HCT116 (cell line): ENCODE measurements at regions not wholly inside any gene's neighbourhood (a gene's known extent, or its start where the extent isn't known, plus 50 kb on each side); places are given as distances from the start of the nearest gene placed in this dataset.

Experiments
- ATAC-seq: fragments of 200-7000 bp; cut with Tn5 transposase; 2 replicates; pipeline ENCODE4 v1.9.1; 2020; ENCODE audit warnings: mild to moderate bottlenecking, moderate library complexity
- BruUV-seq: library from RNA; stranded (reverse); fragments of 400-500 nt; replicated peaks from 2 replicates; lab custom pipeline; 2021; lab: Mats Ljungman, UMichigan
- CTCF ChIA-PET: fragments of 300-600 bp; sonication (Branson Sonifier 250); formaldehyde crosslinking; loops from one replicate; lab custom pipeline; 2021; ENCODE audit warnings: antibody characterized with exemption; lab: Charles Lee
- POLR2A ChIA-PET: fragments of 300-600, 350-600 bp; sonication (Branson Sonifier 250); formaldehyde crosslinking; loops from one replicate; lab custom pipeline; 2021; ENCODE audit warnings: antibody characterized with exemption; lab: Charles Lee
- RAD21 ChIA-PET, 2 experiments: fragments of 300-600 bp; sonication (Branson Sonifier 250); formaldehyde crosslinking; loops; one replicate each; lab custom pipeline; 2023; ENCODE audit warnings: low total read pairs in 2 of 2; ENCODE audit not compliant: uncharacterized antibody in 2 of 2, unreplicated experiment in 2 of 2, low non-redundant PET in 1 of 2; lab: Charles Lee
- DNase-seq: peaks from one replicate; pipeline ENCODE4 v3.0.0-alpha.2; 2010; ENCODE audit warnings: low read depth, low spot score
- H2AFZ ChIP-seq: fragments of 200-600 bp; shearing (Covaris generic), sonication (generic); 2 replicates; pipeline ENCODE4 v1.6.1; 2017; ENCODE audit warnings: low read depth, mixed run types, mixed read lengths, antibody characterized with exemption, low read length; ENCODE audit not compliant: poor library complexity, severe bottlenecking
- H3K27ac ChIP-seq: 2 replicates; pipeline ENCODE4 v1.5.1; 2012; ENCODE audit warnings: low read depth, low read length
- H3K27me3 ChIP-seq: fragments of 200-600 bp; sonication (generic); 2 replicates; pipeline ENCODE4 v1.6.1; 2016; ENCODE audit warnings: mixed run types, low read length, mixed read lengths; ENCODE audit not compliant: insufficient read depth
- H3K36me3 ChIP-seq, 2 experiments: fragments of 200-500 bp in 1 of 2; fragments of 200-600 bp in 1 of 2; sonication (Bioruptor generic) in 1 of 2; sonication (generic) in 1 of 2; 2 replicates each; pipeline versions ENCODE4 v1.5.1 to v1.6.1; 2014 to 2016; ENCODE audit warnings: low read length in 2 of 2, inconsistent platforms in 1 of 2, mixed read lengths in 1 of 2, mixed run types in 1 of 2; ENCODE audit not compliant: insufficient read depth in 2 of 2, control insufficient read depth in 1 of 2
- H3K4me1 ChIP-seq, 2 experiments: fragments of 200-600 bp in 1 of 2; sonication (generic) in 1 of 2; 2 replicates each; pipeline versions ENCODE4 v1.5.1 to v1.6.1; 2012 to 2017; ENCODE audit warnings: low read length in 2 of 2, inconsistent platforms in 1 of 2, mild to moderate bottlenecking in 1 of 2, mixed read lengths in 1 of 2, mixed run types in 1 of 2, moderate library complexity in 1 of 2; ENCODE audit not compliant: insufficient read depth in 2 of 2, control insufficient read depth in 1 of 2
- H3K4me2 ChIP-seq: fragments of 200-600 bp; sonication (generic); 2 replicates; pipeline ENCODE4 v1.6.1; 2017; ENCODE audit warnings: mixed run types, low read length, mixed read lengths
- H3K4me3 ChIP-seq, 2 experiments: fragments of 200-600 bp in 1 of 2; sonication (generic) in 1 of 2; replicated peaks in 1 of 2; 2 replicates each; pipeline ENCODE4 v1.5.1; 2011 to 2016; ENCODE audit warnings: low read length in 2 of 2, control low read depth in 1 of 2, low read depth in 1 of 2, mild to moderate bottlenecking in 1 of 2, mixed read lengths in 1 of 2, mixed run types in 1 of 2
- H3K79me2 ChIP-seq: fragments of 200-600 bp; sonication (generic); 2 replicates; pipeline ENCODE4 v1.6.1; 2017; ENCODE audit warnings: mild to moderate bottlenecking, mixed run types, low read length, moderate library complexity, mixed read lengths; ENCODE audit not compliant: insufficient read depth
- H3K9ac ChIP-seq: fragments of 200-600 bp; sonication (generic); 2 replicates; pipeline ENCODE4 v1.6.1; 2016; ENCODE audit warnings: low read length, mixed read lengths
- H3K9me2 ChIP-seq: fragments of 200-600 bp; sonication (generic), shearing (Covaris generic); 2 replicates; pipeline ENCODE4 v1.6.1; 2017; ENCODE audit warnings: mixed run types, mild to moderate bottlenecking, moderate library complexity; ENCODE audit not compliant: insufficient read depth
- H3K9me3 ChIP-seq, 2 experiments: fragments of 200-500 bp in 1 of 2; fragments of 200-600 bp in 1 of 2; sonication (Bioruptor generic) in 1 of 2; sonication (generic) in 1 of 2; 2 replicates each; pipeline ENCODE4 v1.6.1; 2014 to 2017; ENCODE audit warnings: low read length in 2 of 2, mixed read lengths in 2 of 2, inconsistent platforms in 1 of 2, low read depth in 1 of 2, mild to moderate bottlenecking in 1 of 2, mixed run types in 1 of 2, moderate library complexity in 1 of 2; ENCODE audit not compliant: control insufficient read depth in 1 of 2, insufficient read depth in 1 of 2
- H4K20me1 ChIP-seq: fragments of 200-600 bp; sonication (generic), shearing (Covaris generic); 2 replicates; pipeline ENCODE4 v1.6.1; 2017; ENCODE audit warnings: mixed run types, mild to moderate bottlenecking, moderate library complexity; ENCODE audit not compliant: insufficient read depth
- CEBPB ChIP-seq: IDR thresholded peaks from 2 replicates; pipeline ENCODE4 v1.6.1; 2012; ENCODE audit warnings: low read depth
- EGR1 ChIP-seq: IDR thresholded peaks from 2 replicates; pipeline ENCODE4 v1.6.1; 2012; ENCODE audit warnings: low read depth
- ELF1 ChIP-seq: IDR thresholded peaks from 2 replicates; pipeline ENCODE4 v1.6.1; 2012; ENCODE audit warnings: low read depth, borderline replicate concordance
- EZH2 ChIP-seq: fragments of 200-600 bp; sonication (generic); IDR thresholded peaks from 2 replicates; pipeline ENCODE4 v1.6.1; 2017; ENCODE audit warnings: antibody characterized with exemption, mixed run types
- FOSL1 ChIP-seq: IDR thresholded peaks from 2 replicates; pipeline ENCODE4 v1.6.1; 2012; ENCODE audit warnings: low read depth
- POLR2A ChIP-seq: IDR thresholded peaks from 2 replicates; pipeline ENCODE4 v1.7.0; 2011; ENCODE audit warnings: borderline replicate concordance; ENCODE audit not compliant: insufficient read depth, insufficient read length; ENCODE audit errors: extremely low read depth
- POLR2AphosphoS5 ChIP-seq: IDR thresholded peaks from 2 replicates; pipeline ENCODE4 v1.6.1; 2011; ENCODE audit warnings: mild to moderate bottlenecking, low read depth, low read length, moderate library complexity
- RAD21 ChIP-seq: IDR thresholded peaks from 2 replicates; pipeline ENCODE4 v1.6.1; 2012; ENCODE audit warnings: low read depth, mild to moderate bottlenecking
- SIN3A ChIP-seq: IDR thresholded peaks from 2 replicates; pipeline ENCODE4 v1.6.1; 2012; ENCODE audit warnings: low read depth
- SP1 ChIP-seq: IDR thresholded peaks from 2 replicates; pipeline ENCODE4 v1.6.1; 2012; ENCODE audit warnings: low read depth
- TCF7L2 ChIP-seq: IDR thresholded peaks from 2 replicates; pipeline ENCODE4 v1.7.0; 2011; ENCODE audit warnings: borderline replicate concordance, inconsistent platforms; ENCODE audit not compliant: insufficient read depth, insufficient read length; ENCODE audit errors: extremely low read depth
- YY1 ChIP-seq: IDR thresholded peaks from 2 replicates; pipeline ENCODE4 v1.6.1; 2011; ENCODE audit warnings: low read length, low read depth, moderate library complexity, mild to moderate bottlenecking; ENCODE audit not compliant: insufficient replicate concordance; ENCODE audit errors: extremely low read depth
- ZFX ChIP-seq: fragments of 450-650 bp; IDR thresholded peaks from 2 replicates; pipeline ENCODE4 v1.6.1; 2017
- intact Hi-C: fragments of 100-400 bp; cut with micrococcal nuclease; formaldehyde crosslinking; loops from 2 replicates; pipeline ENCODE4 v1.10.0; 2022
- TF ChIP-seq, protein P1 (sequence below): IDR thresholded peaks from 2 replicates; pipeline ENCODE4 v1.6.1; 2012; ENCODE audit warnings: low read depth
- TF ChIP-seq, protein P2 (sequence below): IDR thresholded peaks from 2 replicates; pipeline ENCODE4 v1.6.1; 2012
- TF ChIP-seq, protein P3 (sequence below), 3 experiments: fragments of 200-600 bp in 1 of 3; sonication (generic) in 1 of 3; IDR thresholded peaks in 2 of 3; conservative IDR thresholded peaks in 1 of 3; 2 replicates each; pipeline ENCODE4 v1.5.1; 2012 to 2017; ENCODE audit warnings: low read depth in 2 of 3, low read length in 2 of 3, antibody characterized with exemption in 1 of 3, borderline replicate concordance in 1 of 3, control low read depth in 1 of 3, mild to moderate bottlenecking in 1 of 3, mixed read lengths in 1 of 3, mixed run types in 1 of 3, moderate library complexity in 1 of 3; ENCODE audit not compliant: insufficient read depth in 1 of 3
- TF ChIP-seq, protein P4 (sequence below): IDR thresholded peaks from 2 replicates; pipeline ENCODE4 v1.6.1; 2011; ENCODE audit warnings: mild to moderate bottlenecking, low read length, moderate library complexity; ENCODE audit not compliant: insufficient replicate concordance; ENCODE audit errors: extremely low read depth

DNA sequence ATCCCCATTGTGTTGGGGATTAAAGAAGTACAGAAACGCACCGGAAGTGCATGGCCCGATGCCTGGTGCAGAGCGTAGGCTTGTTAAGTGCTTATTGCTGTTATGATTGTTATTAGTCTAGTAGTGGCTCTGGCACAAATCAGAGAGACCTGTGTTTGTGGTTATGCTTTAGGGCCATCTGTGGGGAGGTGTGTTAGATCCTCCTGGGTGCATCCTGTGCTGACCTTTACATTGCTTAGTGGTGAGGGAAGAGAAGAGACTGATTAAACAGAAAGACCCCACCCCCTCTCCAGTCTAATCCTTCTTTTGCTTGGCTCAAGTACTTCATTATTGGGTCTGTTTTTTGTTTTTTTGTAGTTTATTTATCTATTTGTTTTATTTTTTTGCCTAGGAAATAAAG is 112.7 kb upstream of the SPRY4 start:
- BruUV-seq = no TSS peak
- TF ChIP-seq SP1 (no peak), CEBPB (no peak), EGR1 (no peak), SIN3A (no peak), RAD21 (no peak), EZH2 (no peak), TCF7L2 (no peak), POLR2A (no peak), FOSL1 (no peak), POLR2AphosphoS5 (no peak), YY1 (no peak), ZFX (no peak), ELF1 (no peak)
- TF ChIP-seq, protein P1, sequence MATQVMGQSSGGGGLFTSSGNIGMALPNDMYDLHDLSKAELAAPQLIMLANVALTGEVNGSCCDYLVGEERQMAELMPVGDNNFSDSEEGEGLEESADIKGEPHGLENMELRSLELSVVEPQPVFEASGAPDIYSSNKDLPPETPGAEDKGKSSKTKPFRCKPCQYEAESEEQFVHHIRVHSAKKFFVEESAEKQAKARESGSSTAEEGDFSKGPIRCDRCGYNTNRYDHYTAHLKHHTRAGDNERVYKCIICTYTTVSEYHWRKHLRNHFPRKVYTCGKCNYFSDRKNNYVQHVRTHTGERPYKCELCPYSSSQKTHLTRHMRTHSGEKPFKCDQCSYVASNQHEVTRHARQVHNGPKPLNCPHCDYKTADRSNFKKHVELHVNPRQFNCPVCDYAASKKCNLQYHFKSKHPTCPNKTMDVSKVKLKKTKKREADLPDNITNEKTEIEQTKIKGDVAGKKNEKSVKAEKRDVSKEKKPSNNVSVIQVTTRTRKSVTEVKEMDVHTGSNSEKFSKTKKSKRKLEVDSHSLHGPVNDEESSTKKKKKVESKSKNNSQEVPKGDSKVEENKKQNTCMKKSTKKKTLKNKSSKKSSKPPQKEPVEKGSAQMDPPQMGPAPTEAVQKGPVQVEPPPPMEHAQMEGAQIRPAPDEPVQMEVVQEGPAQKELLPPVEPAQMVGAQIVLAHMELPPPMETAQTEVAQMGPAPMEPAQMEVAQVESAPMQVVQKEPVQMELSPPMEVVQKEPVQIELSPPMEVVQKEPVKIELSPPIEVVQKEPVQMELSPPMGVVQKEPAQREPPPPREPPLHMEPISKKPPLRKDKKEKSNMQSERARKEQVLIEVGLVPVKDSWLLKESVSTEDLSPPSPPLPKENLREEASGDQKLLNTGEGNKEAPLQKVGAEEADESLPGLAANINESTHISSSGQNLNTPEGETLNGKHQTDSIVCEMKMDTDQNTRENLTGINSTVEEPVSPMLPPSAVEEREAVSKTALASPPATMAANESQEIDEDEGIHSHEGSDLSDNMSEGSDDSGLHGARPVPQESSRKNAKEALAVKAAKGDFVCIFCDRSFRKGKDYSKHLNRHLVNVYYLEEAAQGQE = no peak
- TF ChIP-seq, protein P2, sequence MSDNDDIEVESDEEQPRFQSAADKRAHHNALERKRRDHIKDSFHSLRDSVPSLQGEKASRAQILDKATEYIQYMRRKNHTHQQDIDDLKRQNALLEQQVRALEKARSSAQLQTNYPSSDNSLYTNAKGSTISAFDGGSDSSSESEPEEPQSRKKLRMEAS = no peak
- TF ChIP-seq, protein P3, sequence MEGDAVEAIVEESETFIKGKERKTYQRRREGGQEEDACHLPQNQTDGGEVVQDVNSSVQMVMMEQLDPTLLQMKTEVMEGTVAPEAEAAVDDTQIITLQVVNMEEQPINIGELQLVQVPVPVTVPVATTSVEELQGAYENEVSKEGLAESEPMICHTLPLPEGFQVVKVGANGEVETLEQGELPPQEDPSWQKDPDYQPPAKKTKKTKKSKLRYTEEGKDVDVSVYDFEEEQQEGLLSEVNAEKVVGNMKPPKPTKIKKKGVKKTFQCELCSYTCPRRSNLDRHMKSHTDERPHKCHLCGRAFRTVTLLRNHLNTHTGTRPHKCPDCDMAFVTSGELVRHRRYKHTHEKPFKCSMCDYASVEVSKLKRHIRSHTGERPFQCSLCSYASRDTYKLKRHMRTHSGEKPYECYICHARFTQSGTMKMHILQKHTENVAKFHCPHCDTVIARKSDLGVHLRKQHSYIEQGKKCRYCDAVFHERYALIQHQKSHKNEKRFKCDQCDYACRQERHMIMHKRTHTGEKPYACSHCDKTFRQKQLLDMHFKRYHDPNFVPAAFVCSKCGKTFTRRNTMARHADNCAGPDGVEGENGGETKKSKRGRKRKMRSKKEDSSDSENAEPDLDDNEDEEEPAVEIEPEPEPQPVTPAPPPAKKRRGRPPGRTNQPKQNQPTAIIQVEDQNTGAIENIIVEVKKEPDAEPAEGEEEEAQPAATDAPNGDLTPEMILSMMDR (IDR thresholded peaks at IDR 0.05 in 2 of 3, conservative IDR thresholded peaks at IDR 0.05 in 1 of 3; ENCODE audit: borderline replicate concordance in 1 of 3, insufficient read depth in 1 of 3, low read depth in 2 of 3, low read length in 2 of 3) = no peak
- TF ChIP-seq, protein P4, sequence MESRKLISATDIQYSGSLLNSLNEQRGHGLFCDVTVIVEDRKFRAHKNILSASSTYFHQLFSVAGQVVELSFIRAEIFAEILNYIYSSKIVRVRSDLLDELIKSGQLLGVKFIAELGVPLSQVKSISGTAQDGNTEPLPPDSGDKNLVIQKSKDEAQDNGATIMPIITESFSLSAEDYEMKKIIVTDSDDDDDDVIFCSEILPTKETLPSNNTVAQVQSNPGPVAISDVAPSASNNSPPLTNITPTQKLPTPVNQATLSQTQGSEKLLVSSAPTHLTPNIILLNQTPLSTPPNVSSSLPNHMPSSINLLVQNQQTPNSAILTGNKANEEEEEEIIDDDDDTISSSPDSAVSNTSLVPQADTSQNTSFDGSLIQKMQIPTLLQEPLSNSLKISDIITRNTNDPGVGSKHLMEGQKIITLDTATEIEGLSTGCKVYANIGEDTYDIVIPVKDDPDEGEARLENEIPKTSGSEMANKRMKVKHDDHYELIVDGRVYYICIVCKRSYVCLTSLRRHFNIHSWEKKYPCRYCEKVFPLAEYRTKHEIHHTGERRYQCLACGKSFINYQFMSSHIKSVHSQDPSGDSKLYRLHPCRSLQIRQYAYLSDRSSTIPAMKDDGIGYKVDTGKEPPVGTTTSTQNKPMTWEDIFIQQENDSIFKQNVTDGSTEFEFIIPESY = no peak
- TF ChIP-seq, all 23 proteins: peak for 0
- Histone ChIP-seq H3K9ac (no peak overlapping the region), H3K27ac (no peak overlapping the region), H3K79me2 (no peaks in the 10 kb centered on the region), H3K9me3 (no peaks in the 10 kb centered on the region), H3K27me3 (no peaks in the 10 kb centered on the region), H3K4me2 (no peak overlapping the region), H3K4me1 (peaks cover 79 to 88% of the 10 kb centered on the region in 2 experiments), H3K4me3 (no peak overlapping the region), H3K9me2 (no peaks in the 10 kb centered on the region), H2AFZ (no peak overlapping the region), H3K36me3 (no peaks in the 10 kb centered on the region), H4K20me1 (no peaks in the 10 kb centered on the region)
- CTCF ChIA-PET = no interaction called here
- intact Hi-C loops = no loop called here
- RAD21 ChIA-PET = no interaction called here
- no peak for ATAC-seq
- no peak for DNase-seq
- POLR2A ChIA-PET = no interaction called here
